IMR-90 (cell line): ENCODE measurements at regions not wholly inside any gene's neighbourhood (a gene's known extent, or its start where the extent isn't known, plus 50 kb on each side); places are given as distances from the start of the nearest gene placed in this dataset.

Experiments used
- ATAC-seq: fragments of 200-7000 bp; cut with Tn5 transposase; 2 replicates; pipeline ENCODE4 v1.9.1; 2020; ENCODE audit warnings: low read depth, mild to moderate bottlenecking, moderate library complexity
- BruUV-seq: library from RNA; stranded (reverse); fragments of 400-500 nt; replicated peaks from 2 replicates; lab custom pipeline; 2021; lab: Mats Ljungman, UMichigan
- CTCF ChIA-PET: fragments of 300-600 bp; formaldehyde crosslinking; extraction: SDS; loops from one replicate; lab custom pipeline; 2021; ENCODE audit warnings: antibody characterized with exemption; lab: Yijun Ruan, JAX
- POLR2A ChIA-PET: fragments of 300-600 bp; sonication (Branson Sonifier 250); formaldehyde crosslinking; loops from one replicate; lab custom pipeline; 2022; ENCODE audit warnings: antibody characterized with exemption; ENCODE audit not compliant: unreplicated experiment; lab: Charles Lee
- DNase-seq: peaks from one replicate; pipeline ENCODE4 v3.0.0; 2013
- H2AFZ ChIP-seq: replicated peaks from 2 replicates; pipeline ENCODE3; 2013; ENCODE audit warnings: low read length, mild to moderate bottlenecking; ENCODE audit not compliant: poor library complexity
- H2AK5ac ChIP-seq: 2 replicates; pipeline ENCODE4 v1.6.1; 2013; ENCODE audit warnings: low read depth, low read length, inconsistent platforms
- H2AK9ac ChIP-seq: replicated peaks from 2 replicates; pipeline ENCODE3; 2013; ENCODE audit warnings: mild to moderate bottlenecking, low read depth, low read length, moderate library complexity; ENCODE audit not compliant: poor library complexity
- H2BK120ac ChIP-seq: 2 replicates; pipeline ENCODE4 v1.6.1; 2013; ENCODE audit warnings: low read depth, low read length, inconsistent platforms
- H2BK15ac ChIP-seq: 3 replicates; pipeline ENCODE4 v1.6.1; 2013; ENCODE audit warnings: low read depth, low read length, inconsistent platforms
- H2BK20ac ChIP-seq: 2 replicates; pipeline ENCODE4 v1.6.1; 2013; ENCODE audit warnings: low read depth, mild to moderate bottlenecking, inconsistent platforms, low read length, moderate library complexity
- H2BK5ac ChIP-seq: 2 replicates; pipeline ENCODE4 v1.6.1; 2013; ENCODE audit warnings: mild to moderate bottlenecking, low read depth, low read length, inconsistent platforms; ENCODE audit not compliant: poor library complexity, severe bottlenecking
- H3K14ac ChIP-seq: replicated peaks from 2 replicates; pipeline ENCODE4 v1.6.1; 2013; ENCODE audit warnings: low read depth, low read length, inconsistent platforms
- H3K18ac ChIP-seq: 2 replicates; pipeline ENCODE4 v1.6.1; 2013; ENCODE audit warnings: low read depth, low read length, control low read depth
- H3K23ac ChIP-seq: 2 replicates; pipeline ENCODE4 v1.6.1; 2013; ENCODE audit warnings: low read depth, low read length, inconsistent platforms
- H3K27ac ChIP-seq: 2 replicates; pipeline ENCODE4 v1.5.1; 2013; ENCODE audit warnings: mild to moderate bottlenecking, control low read depth, low read length; ENCODE audit not compliant: insufficient read depth
- H3K27me3 ChIP-seq: 2 replicates; pipeline ENCODE4 v1.6.1; 2013; ENCODE audit warnings: low read length; ENCODE audit not compliant: control insufficient read depth, insufficient read depth
- H3K36me3 ChIP-seq: 2 replicates; pipeline ENCODE4 v1.6.1; 2013; ENCODE audit warnings: low read length, mixed read lengths; ENCODE audit not compliant: control insufficient read depth, insufficient read depth
- H3K4ac ChIP-seq: 2 replicates; pipeline ENCODE4 v1.6.1; 2013; ENCODE audit warnings: low read depth, low read length, inconsistent platforms
- H3K4me1 ChIP-seq: 2 replicates; pipeline ENCODE4 v1.6.1; 2013; ENCODE audit warnings: low read length, mixed read lengths; ENCODE audit not compliant: control insufficient read depth, insufficient read depth
- H3K4me2 ChIP-seq: 2 replicates; pipeline ENCODE4 v1.6.1; 2013; ENCODE audit warnings: low read depth, mild to moderate bottlenecking, control low read depth, low read length, moderate library complexity
- H3K4me3 ChIP-seq: 2 replicates; pipeline ENCODE4 v1.5.1; 2013; ENCODE audit warnings: low read depth, mild to moderate bottlenecking, control low read depth, low read length, moderate library complexity; ENCODE audit not compliant: insufficient read depth
- H3K56ac ChIP-seq: 2 replicates; pipeline ENCODE4 v1.6.1; 2013; ENCODE audit warnings: low read length, inconsistent platforms; ENCODE audit not compliant: insufficient read depth; ENCODE audit errors: extremely low read depth
- H3K79me1 ChIP-seq, 2 experiments: 2 replicates each; pipeline ENCODE4 v1.6.1; 2013; ENCODE audit warnings: low read length in 2 of 2, inconsistent platforms in 1 of 2, low read depth in 1 of 2
- H3K9ac ChIP-seq: 2 replicates; pipeline ENCODE4 v1.6.1; 2013; ENCODE audit warnings: low read depth, low read length, control low read depth
- H3K9me1 ChIP-seq: 2 replicates; pipeline ENCODE4 v1.6.1; 2013; ENCODE audit warnings: low read length, inconsistent platforms; ENCODE audit not compliant: insufficient read depth
- H3K9me3 ChIP-seq: 2 replicates; pipeline ENCODE4 v1.6.1; 2013; ENCODE audit warnings: low read length; ENCODE audit not compliant: control insufficient read depth, insufficient read depth
- H4K20me1 ChIP-seq: 2 replicates; pipeline ENCODE4 v1.6.1; 2013; ENCODE audit warnings: low read length, inconsistent platforms; ENCODE audit not compliant: insufficient read depth
- H4K5ac ChIP-seq: 2 replicates; pipeline ENCODE4 v1.6.1; 2013; ENCODE audit warnings: mild to moderate bottlenecking, low read depth, low read length, control low read depth
- H4K8ac ChIP-seq, 2 experiments: 2 replicates each; pipeline ENCODE4 v1.6.1; 2013; ENCODE audit warnings: low read depth in 2 of 2, low read length in 2 of 2, control low read depth in 1 of 2, inconsistent platforms in 1 of 2
- H4K91ac ChIP-seq: 2 replicates; pipeline ENCODE4 v1.6.1; 2013; ENCODE audit warnings: low read depth, low read length, inconsistent platforms; ENCODE audit not compliant: insufficient read depth
- BHLHE40 ChIP-seq: fragments of 150-350 bp; IDR thresholded peaks from 2 replicates; pipeline ENCODE4 v1.6.1; 2016; ENCODE audit warnings: mild to moderate bottlenecking, low read depth, low read length
- CEBPB ChIP-seq: IDR thresholded peaks from 2 replicates; pipeline ENCODE4 v1.6.1; 2012; ENCODE audit warnings: low read depth, low read length, improper control_type of control experiment
- CHD1 ChIP-seq: IDR thresholded peaks from 2 replicates; pipeline ENCODE4 v1.6.1; 2012; ENCODE audit warnings: low read depth, low read length, improper control_type of control experiment
- ELK1 ChIP-seq: fragments of 150-350 bp; IDR thresholded peaks from 2 replicates; pipeline ENCODE4 v1.6.1; 2016; ENCODE audit warnings: low read depth, mild to moderate bottlenecking, low read length, moderate library complexity, borderline replicate concordance
- MAZ ChIP-seq: IDR thresholded peaks from 2 replicates; pipeline ENCODE4 v1.6.1; 2012; ENCODE audit warnings: low read depth, mild to moderate bottlenecking, low read length, improper control_type of control experiment, moderate library complexity, borderline replicate concordance
- POLR2A ChIP-seq: IDR thresholded peaks from 2 replicates; pipeline ENCODE4 v1.6.1; 2012; ENCODE audit warnings: mild to moderate bottlenecking, low read depth, low read length
- RCOR1 ChIP-seq: IDR thresholded peaks from 2 replicates; pipeline ENCODE4 v1.6.1; 2012; ENCODE audit warnings: mild to moderate bottlenecking, low read length, improper control_type of control experiment; ENCODE audit not compliant: insufficient replicate concordance
- RFX5 ChIP-seq: IDR thresholded peaks from 2 replicates; pipeline ENCODE4 v1.8.0; 2012; ENCODE audit warnings: low read depth, mild to moderate bottlenecking, low read length, moderate library complexity
- SMC3 ChIP-seq: fragments of 150-350 bp; IDR thresholded peaks from 2 replicates; pipeline ENCODE4 v1.6.1; 2016; ENCODE audit warnings: low read depth, mild to moderate bottlenecking, antibody characterized with exemption, low read length, moderate library complexity
- WGBS, 2 experiments: methylation state at CpG; one replicate each; pipeline versions ENCODE4 v1.1.5 to v1.1.7; 2013; ENCODE audit warnings: missing lambda C conversion rate in 2 of 2; ENCODE audit not compliant: insufficient read length in 1 of 2; ENCODE audit errors: extremely low coverage in 2 of 2; 5-methylcytosine and 5-hydroxymethylcytosine counted together
- dilution Hi-C: fragments of 300-500 bp; cut with HindIII; formaldehyde crosslinking; loops from one replicate; pipeline ENCODE4 v1.14.3; 2018; ENCODE audit warnings: low sequenced_read_pairs; ENCODE audit not compliant: unreplicated experiment
- in situ Hi-C: fragments of 300-500 bp; cut with MboI; formaldehyde crosslinking; loops from 3 replicates; pipeline ENCODE4 v1.14.3; 2019; ENCODE audit warnings: low sequenced_read_pairs, inconsistent platforms, mixed read lengths
- intact Hi-C: fragments of 100-400 bp; cut with micrococcal nuclease; formaldehyde crosslinking; loops from 2 replicates; pipeline ENCODE4 v1.10.0; 2022

DNA sequence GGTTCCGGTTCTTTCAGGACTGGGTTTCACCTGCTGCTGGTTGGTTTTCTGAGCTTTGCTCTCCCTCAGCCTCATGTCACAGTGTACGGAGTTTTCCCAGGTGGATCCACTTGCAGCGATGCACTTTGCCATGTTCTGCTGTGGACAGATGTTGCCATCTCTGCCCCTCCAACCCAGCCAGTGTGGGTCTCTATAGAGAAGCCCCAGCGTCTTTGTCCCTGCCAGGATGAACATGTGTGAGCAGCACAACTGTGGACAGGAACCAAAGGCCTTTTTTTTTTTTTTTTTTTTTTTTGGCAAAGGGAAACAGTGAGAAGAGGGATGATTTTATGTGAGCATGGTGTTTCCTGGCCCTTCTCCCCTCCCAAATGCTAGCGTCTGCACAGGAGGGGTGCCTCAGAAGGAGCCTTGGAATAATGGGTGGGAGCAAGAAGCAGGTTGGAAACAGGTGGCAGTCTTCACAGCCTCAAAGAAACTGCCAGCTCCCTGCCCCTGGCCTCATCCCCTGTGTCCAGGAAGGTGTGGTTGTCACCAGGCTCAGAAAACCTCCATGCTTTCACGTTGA lies 106.5 kb downstream of the RPS24 start:
- Histone ChIP-seq H3K4me2 (no peak overlapping the region), H3K36me3 (no peaks in the 10 kb centered on the region), H4K91ac (no peak overlapping the region), H3K4me3 (no peak overlapping the region), H2BK5ac (no peak overlapping the region), H2AK5ac (no peak overlapping the region), H2AK9ac (no peak overlapping the region), H3K79me1 (no peaks in the 10 kb centered on the region), H3K4ac (no peak overlapping the region), H3K27ac (no peak overlapping the region), H3K9ac (no peak overlapping the region), H3K14ac (no peak overlapping the region), H3K56ac (no peak overlapping the region), H4K5ac (no peak overlapping the region), H2BK20ac (no peak overlapping the region), H4K20me1 (no peaks in the 10 kb centered on the region), H4K8ac (no peak overlapping the region), H2BK15ac (no peak overlapping the region), H3K4me1 (no peaks in the 10 kb centered on the region), H3K9me1 (no peaks in the 10 kb centered on the region), H3K27me3 (peaks cover 52% of the 10 kb centered on the region), H2AFZ (no peak overlapping the region), H3K23ac (no peak overlapping the region), H3K18ac (no peak overlapping the region), H3K9me3 (peaks cover 4% of the 10 kb centered on the region), H2BK120ac (no peak overlapping the region)
- DNase-seq (no peak), ATAC-seq (no peak)
- intact Hi-C loops (no loop called here), dilution Hi-C loops (no loop called here), in situ Hi-C loops (no loop called here)
- ChIA-PET CTCF (no interaction called here), POLR2A (no interaction called here)
- no peak for TF ChIP-seq BHLHE40
- no peak for TF ChIP-seq CEBPB
- no peak for TF ChIP-seq MAZ
- TF ChIP-seq ELK1 = no peak
- TF ChIP-seq CHD1 = no peak
- no peak for TF ChIP-seq RFX5
- no peak for TF ChIP-seq SMC3
- TF ChIP-seq RCOR1 = no peak
- no peak for TF ChIP-seq POLR2A
- BruUV-seq = no TSS peak
- 30% methylated on average over 2 of the region's 6 CpGs; no CpG with 5 or more reads in 1 of the 2 experiments for WGBS, 2 experiments
